HG02623 (cell line): ENCODE measurements at regions not wholly inside any gene's neighbourhood (a gene's known extent, or its start where the extent isn't known, plus 50 kb on each side); places are given as distances from the start of the nearest gene placed in this dataset.
"Not testable (repeated sequence)": the region's sequence is repeated elsewhere in the genome, so short reads cannot be mapped to it uniquely, and the experiment has no call there.

Source experiments
- ATAC-seq: cut with Tn5 transposase; IDR thresholded peaks from one replicate; pipeline ENCODE4 v1.9.1; 2021; ENCODE audit warnings: moderate library complexity; ENCODE audit not compliant: unreplicated experiment

DNA sequence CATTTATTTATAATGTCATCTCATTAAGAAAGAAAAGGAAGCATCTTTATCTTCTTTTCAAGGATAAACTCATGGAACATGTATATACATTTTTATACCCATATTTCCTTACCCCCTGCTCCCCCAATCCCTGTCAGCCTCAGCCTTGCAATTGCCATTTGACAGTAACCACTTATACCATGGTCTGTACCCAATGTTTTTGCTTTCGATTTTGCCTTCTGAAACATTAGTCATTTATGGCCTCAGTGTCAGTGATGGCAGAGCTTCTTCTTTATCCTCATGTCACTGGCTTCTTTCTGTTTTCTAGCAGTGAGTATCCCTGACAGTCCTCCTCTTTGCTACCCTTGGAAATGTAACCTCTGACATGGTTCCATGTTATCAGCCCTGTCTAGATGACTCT is 228.4 kb downstream of the SPRY1 start:
- no peak for ATAC-seq

DNA sequence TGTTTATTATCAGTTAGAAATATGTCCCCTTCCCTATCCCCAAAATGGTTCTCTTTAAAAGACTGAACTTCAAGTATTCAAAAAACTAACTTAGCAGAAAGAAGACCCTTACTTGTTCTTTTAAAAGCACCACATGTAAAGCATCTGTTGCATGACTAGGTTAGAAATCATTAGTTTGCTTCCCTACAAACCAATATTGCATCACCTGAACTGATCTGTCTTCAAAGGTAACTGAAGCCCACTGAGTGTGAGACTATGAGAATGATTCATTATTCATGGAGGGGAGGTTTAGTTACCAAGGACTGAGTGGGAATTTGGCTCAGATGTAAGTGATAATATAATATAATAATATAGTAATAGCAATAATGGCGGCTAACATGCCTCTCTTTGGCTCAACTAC is 231.7 kb downstream of the SPRY1 start:
- no peak for ATAC-seq

DNA sequence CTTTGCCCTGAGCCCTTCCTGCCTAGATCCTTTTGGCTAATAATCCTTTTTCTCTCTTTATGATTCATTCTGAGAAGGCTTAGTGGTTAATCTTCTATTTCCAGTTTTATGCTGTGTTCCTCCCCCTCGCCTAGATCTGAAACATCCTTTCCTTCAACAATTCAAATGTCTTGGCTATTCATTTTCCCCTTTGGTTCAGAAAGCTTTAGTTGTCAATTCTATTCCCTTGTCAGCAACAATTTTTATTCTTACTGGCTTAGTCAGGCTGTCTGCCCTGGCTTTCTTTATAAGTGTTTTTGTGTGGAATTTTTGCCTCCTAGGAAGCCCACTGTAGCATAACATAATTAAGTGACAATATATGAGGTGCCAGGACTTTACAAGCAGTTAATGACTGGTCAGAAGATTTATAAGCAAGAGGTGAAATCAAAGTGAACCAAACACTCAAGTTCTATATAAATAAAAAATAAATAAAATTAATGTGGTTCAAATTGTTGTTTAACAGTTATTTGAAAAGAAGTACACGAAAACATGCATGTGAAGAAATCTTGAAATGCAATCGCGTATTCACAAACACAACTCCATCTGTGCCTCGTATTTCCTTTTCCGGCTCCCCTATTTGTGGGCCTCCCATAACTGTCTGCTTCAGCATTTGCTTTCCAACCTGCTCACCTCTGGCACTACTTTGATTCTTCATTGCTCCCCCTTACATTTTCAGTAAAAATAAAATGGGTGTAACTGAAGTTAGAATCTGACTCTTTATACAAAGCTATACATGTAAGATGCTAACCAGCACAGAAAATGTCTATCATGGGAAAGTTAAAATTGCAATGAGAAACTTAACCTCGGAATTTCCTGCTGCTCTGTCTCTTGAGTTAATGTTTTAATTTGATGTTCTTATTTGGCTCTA is 235.4 kb downstream of the SPRY1 start:
- no peak for ATAC-seq

DNA sequence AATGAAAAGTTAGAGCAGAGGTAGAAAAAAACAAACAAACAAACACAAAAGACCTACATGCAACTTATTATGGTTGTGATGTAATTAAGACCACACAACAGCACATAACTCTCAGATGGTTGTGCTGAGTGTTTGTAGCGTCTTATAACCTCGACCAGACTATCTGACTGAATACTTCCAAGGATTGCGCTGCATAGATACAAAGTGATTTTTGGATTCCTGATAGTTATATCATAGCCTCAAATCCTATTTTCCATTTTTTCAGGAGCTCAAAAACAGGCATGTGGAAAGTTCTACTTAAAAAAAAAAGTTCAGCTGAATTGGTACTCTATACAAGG is 236.1 kb downstream of the SPRY1 start:
- no peak for ATAC-seq

DNA sequence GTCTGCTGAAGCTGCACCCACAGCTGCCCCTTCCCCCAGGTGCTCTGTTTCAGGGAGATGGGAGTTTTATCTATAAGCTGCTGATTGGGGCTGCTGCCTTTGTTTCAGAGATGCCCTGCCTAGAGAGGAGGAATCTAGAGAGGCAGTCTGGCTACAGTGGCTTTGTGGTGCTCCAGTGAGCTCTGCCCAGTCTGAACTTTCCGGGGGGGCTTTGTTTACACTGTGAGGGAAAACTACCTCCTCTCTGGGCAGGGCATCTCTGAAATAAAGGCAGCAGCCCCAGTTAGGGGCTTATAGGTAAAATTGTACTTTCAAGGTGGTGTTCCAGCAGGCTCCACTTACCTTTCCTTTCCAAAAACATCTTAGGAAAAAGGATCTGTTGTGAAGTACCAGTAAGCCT is 242.2 kb downstream of the SPRY1 start:
- no peak for ATAC-seq

DNA sequence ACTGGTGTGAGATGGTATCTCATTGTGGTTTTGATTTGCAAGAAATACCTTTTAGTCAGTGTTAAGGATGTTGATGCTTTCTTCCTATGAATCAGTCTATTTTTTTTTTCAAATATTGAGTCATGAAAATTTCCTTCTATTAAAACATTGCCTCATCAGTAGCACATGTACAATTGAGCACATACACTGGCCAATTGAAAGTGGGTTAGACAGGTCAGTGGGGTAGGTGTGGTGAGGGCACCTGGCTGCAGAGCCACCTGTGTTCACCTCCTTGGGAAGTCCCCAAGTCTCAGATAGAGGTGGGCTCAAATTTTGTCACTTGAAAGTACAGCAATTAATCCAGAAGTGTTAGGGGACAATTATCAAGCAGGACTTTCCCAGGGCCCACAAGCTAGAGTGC is 243.7 kb downstream of the SPRY1 start:
- no peak for ATAC-seq

DNA sequence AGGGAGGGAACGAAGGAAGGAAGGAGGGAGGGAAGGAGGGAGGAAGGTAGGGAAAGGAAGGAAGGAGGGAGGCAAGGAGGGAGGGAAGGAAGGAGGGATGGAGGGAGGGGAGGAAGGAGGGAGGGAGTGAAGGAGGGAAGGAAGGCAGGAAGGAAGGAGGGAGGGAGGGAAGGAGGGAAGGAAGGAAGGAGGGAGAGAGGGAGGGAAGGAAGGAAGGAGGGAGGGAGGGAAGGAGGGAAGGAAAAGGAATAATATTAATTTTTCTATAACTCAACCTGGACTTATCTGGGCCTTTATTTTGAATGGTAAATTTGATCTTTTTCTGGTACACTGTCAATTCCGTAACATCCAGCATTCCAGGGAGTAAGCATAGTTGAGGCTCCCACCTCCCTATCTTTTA is 244.2 kb downstream of the SPRY1 start:
- ATAC-seq: no peak

DNA sequence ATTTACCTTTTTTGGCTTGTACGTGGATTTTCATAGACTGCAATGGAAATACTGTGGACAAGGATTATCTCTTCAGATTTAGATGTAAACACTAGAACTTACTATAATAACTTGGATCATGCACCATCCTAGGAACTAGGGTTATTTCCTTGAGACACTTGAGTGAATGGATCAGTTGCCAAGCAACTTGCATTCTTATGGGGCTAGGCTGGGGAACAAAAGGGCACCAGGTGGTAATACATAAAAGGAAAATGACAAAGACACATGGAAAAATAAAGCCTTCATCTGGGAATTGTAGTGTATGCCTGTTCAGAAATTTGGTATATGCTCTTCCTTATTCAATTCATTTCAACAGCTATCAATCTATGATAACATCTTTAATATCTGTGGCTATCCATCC is 247.1 kb downstream of the SPRY1 start:
- no peak for ATAC-seq

DNA sequence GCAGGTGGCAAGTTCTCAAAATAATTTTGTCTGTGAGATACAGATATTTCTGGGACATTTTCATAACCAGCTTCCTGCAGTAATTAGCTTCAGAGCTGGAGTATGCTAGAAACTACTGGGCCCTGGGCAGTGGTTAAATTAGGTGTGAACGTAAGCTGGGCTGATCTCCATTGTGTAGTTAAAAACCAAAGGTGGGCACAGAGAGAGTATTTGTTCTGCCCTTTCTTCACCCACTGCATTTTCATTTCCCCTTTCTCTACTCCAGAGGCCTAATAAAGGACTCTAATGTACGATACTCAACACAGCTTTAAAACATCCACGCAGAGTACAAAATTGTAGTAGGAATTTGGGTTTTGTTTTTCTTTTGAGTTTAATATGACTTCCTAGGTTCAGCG is 252.7 kb downstream of the SPRY1 start:
- peak; percentile 92 for ATAC-seq

DNA sequence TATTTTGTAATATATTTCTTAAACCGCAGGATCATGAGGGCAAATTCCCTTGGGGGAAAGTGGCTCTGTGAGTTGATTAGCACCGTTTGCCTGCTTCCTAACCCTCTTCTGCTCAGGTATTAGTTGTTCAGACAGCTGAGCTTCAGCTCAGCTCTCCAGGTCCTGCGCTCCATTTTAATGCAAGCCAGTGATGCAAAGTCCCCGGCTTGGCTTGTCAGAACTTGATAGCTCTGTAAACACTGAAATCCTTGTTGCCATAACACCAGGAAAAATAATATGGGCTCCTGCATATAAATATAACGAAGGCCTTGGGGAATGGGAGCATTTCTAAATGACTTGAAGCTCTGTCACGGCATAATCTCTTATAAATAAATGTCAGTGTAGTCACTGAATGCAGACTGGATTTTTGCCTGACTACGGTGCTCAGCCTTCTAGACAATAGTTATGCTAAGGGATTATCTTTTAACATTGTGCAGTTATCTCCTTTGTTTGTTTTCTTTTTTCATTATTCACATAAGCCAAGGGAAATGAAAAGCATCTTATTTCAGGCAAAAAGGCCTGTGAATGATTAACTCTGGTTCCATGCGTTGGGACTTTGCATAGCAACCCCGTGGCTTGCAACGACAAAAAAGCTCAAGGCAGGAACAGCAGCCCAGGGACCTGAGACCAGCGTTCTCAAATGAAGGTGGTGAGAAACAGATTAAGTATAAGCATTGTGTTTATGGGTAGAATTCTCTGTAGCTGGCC is 253.2 kb downstream of the SPRY1 start:
- ATAC-seq: peak; percentile 4

DNA sequence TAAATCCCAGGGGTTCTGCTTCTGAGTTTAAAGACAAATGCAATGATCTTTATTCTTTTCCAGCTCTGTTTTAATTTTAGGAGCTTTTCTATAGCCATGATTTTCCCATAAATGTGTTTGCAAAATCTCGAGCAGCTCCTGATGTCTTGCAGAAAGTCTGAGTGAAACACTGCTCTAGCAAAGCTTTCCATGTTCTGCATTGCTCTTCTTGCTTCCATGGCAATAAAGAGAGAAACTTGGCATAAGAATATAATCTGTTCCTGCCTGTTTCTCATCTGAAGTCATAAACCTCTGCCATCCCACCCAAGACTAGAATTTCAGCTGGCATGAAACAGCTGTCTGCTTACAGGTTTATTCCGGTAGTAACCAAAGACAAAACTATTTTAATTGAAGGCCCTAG is 254.5 kb downstream of the SPRY1 start:
- no peak for ATAC-seq

DNA sequence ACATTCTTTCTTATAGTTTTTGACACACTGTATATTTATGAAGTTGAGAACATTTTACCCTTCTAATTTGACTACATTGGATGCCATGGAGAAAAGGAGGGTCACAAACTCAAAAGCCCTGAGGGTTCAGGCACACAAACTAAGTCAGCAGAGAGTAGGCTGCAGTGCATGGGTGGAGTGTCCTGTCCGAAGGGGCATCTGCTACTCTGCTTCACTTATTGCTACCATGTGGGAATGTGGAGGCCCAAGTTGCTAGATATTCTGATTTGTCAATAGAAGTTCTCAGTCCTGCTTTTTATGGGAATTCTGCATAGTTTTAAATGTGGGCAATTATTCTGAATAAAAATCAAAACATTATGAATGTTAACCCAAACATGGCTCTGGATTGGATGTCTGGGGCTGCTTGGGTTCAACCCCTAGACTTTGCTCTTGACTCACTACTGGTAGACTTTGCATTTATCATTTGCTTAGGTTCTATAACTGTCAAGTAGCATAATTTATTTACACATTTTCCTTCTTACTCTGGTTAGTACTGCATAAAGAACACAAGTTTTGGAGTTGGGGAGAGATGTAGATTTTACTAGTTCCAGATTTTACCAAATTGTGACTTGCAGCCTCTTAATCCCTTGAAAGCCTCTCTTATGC is 255.1 kb downstream of the SPRY1 start:
- no peak for ATAC-seq

DNA sequence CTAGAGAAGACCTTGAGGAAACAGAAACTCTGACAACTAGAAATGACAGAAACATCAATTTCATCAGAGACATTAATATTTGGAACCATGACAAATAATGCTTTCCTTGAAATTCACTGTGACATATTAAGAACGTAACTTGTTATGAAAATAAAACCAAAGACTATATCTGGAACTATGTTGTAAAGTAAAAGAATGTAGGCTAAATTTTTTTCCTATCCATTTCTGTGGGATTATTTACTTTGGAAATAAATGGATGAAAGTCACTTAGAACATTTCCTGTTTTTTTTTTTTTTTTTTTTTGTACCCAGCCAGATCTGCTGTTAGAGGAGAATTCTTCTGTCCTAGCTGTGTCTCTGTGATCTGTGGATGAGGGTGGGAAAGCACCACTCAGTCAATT is 255.9 kb downstream of the SPRY1 start:
- ATAC-seq: no peak

DNA sequence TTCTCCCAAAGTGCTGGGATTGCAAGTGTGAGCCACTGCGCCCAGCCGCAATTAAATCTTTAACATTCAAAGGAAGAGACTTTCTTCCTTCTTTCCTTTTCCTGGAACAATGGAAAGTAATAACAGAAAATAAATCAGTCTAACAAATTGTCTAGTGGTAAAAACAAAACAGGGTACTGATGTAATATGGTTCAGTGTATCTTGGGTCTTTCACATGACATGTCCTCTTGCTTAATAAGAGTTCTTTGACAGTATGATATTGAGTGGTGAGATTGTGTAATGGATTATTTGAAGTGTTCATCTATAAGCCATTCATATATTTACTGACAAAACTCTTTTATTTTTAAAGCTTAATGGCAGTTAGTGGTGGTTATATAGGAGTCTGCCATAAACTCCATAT is 256.6 kb downstream of the SPRY1 start:
- ATAC-seq: no peak

DNA sequence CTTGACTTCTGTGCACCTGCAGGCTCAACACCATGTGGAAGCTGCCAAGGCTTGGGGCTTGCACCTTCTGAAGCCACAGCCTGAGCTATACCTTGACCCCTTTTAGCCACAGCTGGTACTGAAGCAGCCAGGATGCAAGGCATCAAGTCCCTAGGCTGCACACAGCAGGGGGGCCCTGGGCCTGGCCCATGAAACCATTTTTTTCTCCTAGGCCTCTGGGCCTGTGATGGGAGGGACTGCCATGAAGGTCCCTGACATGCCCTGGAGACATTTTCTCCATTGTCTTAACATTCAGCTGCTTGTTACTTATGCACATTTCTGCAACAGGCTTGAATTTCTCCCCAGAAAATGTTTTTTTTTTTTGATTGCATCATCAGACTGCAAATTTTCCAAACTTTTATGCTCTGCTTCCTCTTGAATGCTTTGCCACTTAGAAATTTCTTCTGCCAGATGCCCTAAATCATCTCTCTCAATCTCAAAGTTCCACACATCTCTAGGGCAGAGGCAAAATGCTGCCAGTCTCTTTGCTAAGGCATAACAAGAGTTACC is 260.2 kb downstream of the SPRY1 start:
- ATAC-seq: not testable (repeated sequence)

DNA sequence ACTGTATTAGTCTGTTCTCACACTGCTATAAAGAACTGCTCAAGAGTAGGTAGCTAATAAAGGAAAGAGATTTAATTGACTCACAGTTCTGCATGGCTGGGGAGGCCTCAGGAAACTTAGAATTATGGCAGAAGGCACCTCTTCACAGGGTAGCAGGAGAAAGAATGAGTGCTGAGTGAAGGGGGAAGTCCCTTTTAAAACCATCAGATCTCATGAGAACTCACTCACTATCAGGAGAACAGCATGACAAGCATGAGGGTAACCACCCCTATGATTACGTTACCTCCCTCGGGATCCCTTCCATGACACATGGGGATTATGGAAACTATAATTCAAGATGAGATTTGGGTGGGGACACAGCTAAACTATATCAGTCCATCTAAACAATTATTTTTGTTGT is 261.0 kb downstream of the SPRY1 start:
- ATAC-seq: not testable (repeated sequence)

DNA sequence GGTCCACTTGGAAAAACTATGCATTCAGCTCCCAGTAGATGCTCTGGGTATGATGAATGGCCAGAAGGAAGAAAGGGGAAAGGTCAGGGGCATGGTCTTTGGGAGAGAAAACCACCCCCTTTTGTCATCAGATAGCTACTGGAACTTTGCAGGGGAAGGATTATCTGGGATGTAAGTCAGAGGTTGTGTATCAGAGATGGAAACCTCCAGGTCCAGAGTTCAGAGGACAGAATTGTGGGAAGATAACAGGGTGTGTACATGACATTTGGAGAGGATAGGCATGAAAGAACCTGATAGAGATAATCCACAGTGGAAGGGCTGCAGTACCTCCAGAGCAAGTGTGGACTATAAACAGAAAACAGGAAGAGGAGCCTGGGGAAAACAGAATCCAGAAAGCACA is 262.7 kb downstream of the SPRY1 start:
- ATAC-seq: no peak

DNA sequence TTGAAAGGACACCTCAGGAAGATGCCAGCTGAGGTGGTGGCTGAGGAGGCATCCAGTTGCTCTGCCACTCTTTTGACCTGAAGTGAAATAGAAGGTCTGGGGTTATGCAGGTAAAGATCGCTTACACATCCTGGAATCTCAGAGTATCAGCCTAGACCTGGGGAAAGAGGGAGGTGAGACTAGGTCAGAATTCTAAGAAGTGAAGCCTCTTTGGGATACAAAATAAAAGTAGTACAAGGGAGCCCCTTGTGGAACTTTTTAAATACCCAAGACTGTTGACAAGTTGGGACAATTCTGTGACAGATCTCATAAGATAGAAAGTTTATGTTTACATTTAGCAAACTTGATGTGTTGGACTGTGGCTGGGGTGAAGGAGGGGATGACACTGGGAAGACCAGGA is 263.1 kb downstream of the SPRY1 start:
- no peak for ATAC-seq

DNA sequence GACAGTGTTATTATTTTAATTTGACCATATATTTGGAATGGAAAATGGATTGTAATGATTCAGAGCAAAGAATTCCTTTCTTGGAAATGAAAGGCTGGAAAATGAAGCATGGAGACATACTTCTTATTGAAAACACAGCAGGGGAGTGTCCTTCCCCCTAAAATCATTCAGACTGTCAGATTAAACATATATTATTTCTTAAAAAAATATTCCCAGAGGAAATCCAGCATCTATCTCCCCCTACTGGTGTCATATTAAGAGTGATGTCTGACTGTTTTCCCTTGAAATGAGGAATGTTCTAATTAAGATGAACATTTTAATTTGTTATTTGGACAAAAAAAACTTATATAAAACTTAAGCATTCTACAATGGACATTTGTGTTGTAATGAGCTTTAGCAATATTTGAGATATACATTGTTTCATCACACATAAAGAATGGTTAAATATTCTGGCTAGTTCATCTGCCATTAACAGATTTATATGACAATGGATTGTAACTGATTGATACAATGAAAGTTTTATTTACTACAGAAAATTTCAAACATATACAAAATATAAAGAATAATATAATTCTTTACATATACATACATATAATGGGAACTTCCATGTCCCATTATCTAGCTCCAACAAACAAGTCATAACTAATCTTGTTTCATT is 264.6 kb downstream of the SPRY1 start:
- no peak for ATAC-seq

DNA sequence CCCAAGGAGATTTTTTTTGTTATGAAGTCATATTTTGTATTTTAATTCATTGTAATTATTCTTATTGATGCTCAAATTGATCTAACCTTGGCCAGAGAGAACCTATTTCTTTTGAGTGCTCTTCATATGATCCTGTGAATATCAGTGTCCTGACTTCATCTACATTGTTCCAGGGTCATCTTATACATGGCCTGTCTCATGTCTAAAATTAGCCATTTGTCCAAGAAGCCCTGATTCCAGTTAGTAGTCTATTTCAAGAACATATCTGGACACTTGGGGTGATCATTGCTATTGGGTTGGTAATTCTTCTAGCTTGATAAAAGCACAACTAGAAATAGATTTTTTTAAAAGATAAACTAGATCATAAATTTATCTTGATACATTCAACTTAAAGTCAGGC is 266.2 kb downstream of the SPRY1 start:
- ATAC-seq: no peak

DNA sequence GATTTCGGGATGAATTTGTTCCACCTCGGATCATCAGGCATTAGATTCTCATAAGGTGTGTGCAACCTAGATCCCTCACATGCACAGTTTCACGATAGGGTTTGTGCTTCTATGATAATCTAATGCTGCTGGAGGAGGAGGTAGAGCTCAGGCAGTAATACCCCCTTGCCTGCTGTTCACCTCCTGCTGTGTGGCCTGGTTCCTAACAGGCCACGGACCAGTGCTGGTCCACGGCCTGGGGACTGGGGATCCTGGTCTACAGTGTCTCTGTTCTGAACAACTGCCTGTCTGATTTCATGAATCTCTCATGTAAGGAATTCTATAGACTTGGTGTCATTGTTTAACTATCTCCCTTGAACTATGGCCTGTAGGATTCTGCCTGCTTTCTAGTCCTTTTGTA is 269.9 kb downstream of the SPRY1 start:
- no peak for ATAC-seq
